ENCODE measurements at regions not wholly inside any gene's neighbourhood (a gene's known extent, or its start where the extent isn't known, plus 50 kb on each side); places are given as distances from the start of the nearest gene placed in this dataset.

DNA sequence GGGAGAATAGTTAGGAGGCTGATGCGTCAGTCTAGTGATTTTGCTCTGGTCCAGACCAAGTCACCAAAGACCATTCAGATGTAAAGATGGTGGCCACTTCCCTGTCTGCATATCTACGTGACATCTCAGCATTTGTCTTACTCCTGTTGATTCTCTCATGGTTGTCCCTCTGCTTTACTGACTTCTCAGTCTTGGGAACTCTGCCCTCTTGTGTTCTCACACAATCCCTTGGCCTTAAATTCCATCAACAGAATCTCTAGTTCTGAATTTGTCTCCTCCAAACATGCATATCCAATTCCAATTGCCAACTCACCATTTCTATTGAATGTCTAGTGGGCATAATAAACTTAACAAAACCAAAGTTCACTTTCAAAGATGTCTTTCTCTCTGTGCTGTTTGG lies 147.8 kb downstream of the SLC24A2 start:
- Histone ChIP-seq H3K27me3 (replicated peaks) (no peaks in the 10 kb centered on the region), H3K4me3 (ENCODE audit: low read depth, low read length) (no peak overlapping the region)
- no peak for TF ChIP-seq CTCF (IDR thresholded peaks at IDR 0.05; ENCODE audit: low read depth, low read length, missing control alignments)

GRCh38 chr9:19640014-19640413 lies 148.8 kb downstream of the SLC24A2 start:
- in situ Hi-C loops (cut with HindIII; ENCODE audit: low pct_ligation_motif_present, low sequenced_read_pairs), result no loop called here
- no peak for DNase-seq
- Histone ChIP-seq H3K36me3 (replicated peaks) (no peaks in the 10 kb centered on the region), H3K4me3 (ENCODE audit: low read depth, low read length) (no peak overlapping the region), H3K27ac (no peak overlapping the region), H3K27me3 (replicated peaks) (no peaks in the 10 kb centered on the region)
- TF ChIP-seq CTCF (IDR thresholded peaks at IDR 0.05; ENCODE audit: low read depth, low read length, missing control alignments), result no peak

More for the DNA sequence above, 147.8 kb downstream of the SLC24A2 start:
- in situ Hi-C loops (cut with HindIII; ENCODE audit: low pct_ligation_motif_present, low sequenced_read_pairs), result no loop called here
- Histone ChIP-seq H3K27ac (no peak overlapping the region), H3K36me3 (replicated peaks) (no peaks in the 10 kb centered on the region)
- DNase-seq, result no peak

DNA sequence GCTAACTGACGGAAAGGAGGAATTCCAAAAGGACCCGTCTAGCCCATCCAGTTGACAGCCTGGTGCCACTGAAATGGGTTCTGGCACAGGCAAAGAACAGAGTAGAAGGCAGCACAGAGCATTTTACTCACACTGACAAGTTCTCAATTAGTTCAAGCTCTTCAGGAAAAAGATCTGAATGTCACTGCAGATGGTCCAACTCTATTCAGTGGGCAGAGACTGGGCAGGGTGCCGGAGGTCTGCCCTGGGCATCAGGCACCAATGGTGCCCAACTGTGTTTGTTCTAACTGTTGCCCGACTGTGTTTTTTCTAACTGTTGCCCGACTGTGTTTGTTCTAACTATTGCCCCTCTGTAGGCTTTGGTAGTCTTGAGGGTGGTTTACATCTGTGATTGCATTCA lies 151.8 kb downstream of the SLC24A2 start:
- H3K4me3 ChIP-seq (ENCODE audit: low read depth, low read length), result no peak overlapping the region
- no peak for DNase-seq
- in situ Hi-C loops (cut with HindIII; ENCODE audit: low pct_ligation_motif_present, low sequenced_read_pairs), result no loop called here

GRCh38 chr9:19634881-19635280 lies 154.0 kb downstream of the SLC24A2 start:
- Histone ChIP-seq H3K27ac (no peak overlapping the region), H3K36me3 (replicated peaks) (no peaks in the 10 kb centered on the region), H3K4me3 (ENCODE audit: low read depth, low read length) (no peak overlapping the region), H3K27me3 (replicated peaks) (no peaks in the 10 kb centered on the region)
- TF ChIP-seq CTCF (IDR thresholded peaks at IDR 0.05; ENCODE audit: low read depth, low read length, missing control alignments), result no peak
- in situ Hi-C loops (cut with HindIII; ENCODE audit: low pct_ligation_motif_present, low sequenced_read_pairs), result no loop called here
- no peak for DNase-seq

More for the DNA sequence above, 151.8 kb downstream of the SLC24A2 start:
- TF ChIP-seq CTCF (IDR thresholded peaks at IDR 0.05; ENCODE audit: low read depth, low read length, missing control alignments), result no peak
- no peak overlapping the region for H3K27ac ChIP-seq
- H3K27me3 ChIP-seq (replicated peaks), result no peaks in the 10 kb centered on the region
- H3K36me3 ChIP-seq (replicated peaks), result no peaks in the 10 kb centered on the region

- H3K36me3 ChIP-seq (replicated peaks), result no peaks in the 10 kb centered on the region
- DNase-seq, result no peak
- in situ Hi-C loops (cut with HindIII; ENCODE audit: low pct_ligation_motif_present, low sequenced_read_pairs), result no loop called here
These were observed 157.7 kb downstream of the SLC24A2 start for GRCh38 chr9:19631181-19631580.

More at GRCh38 chr9:19631181-19631580, 157.7 kb downstream of the SLC24A2 start:
- Histone ChIP-seq H3K4me3 (ENCODE audit: low read depth, low read length) (no peak overlapping the region), H3K27ac (no peak overlapping the region), H3K27me3 (replicated peaks) (no peaks in the 10 kb centered on the region)
- no peak for TF ChIP-seq CTCF (IDR thresholded peaks at IDR 0.05; ENCODE audit: low read depth, low read length, missing control alignments)

All from brain microvascular endothelial cell (primary cell).